DMS53 (cell line): ENCODE measurements at regions not wholly inside any gene's neighbourhood (a gene's known extent, or its start where the extent isn't known, plus 50 kb on each side); places are given as distances from the start of the nearest gene placed in this dataset.
"Not testable (repeated sequence)": the region's sequence is repeated elsewhere in the genome, so short reads cannot be mapped to it uniquely, and the experiment has no call there.

Experiments used
- DNase-seq: peaks from one replicate; lab custom pipeline; 2025; lab: John Stamatoyannopoulos, UW

DNA sequence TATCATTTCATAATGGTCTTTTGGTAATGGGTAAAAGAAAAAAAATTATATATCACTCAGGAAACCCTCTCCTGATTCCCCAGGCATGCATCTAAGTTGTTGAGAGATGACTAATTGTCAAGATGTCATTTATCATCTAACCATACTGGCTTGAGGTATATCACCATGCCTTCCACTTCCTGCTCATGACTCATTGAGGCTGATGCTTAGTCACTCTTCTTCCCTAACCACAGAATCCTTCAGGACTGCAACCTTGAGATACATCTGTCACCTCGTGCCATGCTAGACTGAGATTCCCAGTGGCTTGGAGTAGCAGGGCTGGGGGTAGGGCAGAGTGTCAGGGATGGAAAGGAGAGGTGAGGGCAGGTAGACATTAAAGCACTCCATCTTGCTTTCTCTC is 782.5 kb upstream of the INTU start:
- peak; percentile 92 for DNase-seq

DNA sequence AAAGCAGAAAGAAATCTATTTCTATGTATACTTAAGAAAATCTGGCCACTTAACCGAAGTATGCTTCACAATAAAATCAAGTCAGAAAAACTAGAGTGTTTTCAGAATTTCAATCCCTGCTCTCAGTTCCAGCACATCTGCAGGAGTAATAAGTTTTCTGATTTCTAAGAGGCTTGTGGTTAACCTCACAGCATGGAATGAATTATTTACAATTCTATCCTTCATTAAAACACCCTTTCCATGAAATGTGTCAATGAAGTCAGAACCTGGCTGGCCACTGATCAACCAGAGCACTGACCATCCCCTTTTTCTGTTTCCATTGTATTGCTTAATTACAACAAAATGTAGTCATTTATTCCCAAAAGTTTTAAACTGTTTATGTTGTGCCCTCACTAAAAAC is 781.4 kb upstream of the INTU start:
- DNase-seq: no peak

DNA sequence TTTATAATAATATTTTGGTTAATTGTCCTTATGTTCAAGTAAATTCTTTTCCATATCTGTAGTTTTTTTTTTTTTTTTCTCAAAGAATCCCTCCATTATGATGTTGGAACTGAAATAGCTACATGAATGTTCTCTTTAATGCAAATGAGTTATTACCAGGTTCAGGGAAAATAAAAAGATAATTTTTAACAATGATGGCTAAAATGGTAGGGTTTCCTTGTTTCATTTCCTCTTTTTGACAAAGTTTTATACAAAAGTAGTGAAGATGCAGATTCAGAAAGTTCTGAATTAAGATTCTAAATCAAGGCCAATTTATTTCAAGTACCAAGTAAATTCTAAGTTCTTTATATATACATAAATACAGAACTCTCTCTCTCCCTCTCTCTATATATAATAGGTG is 779.0 kb upstream of the INTU start:
- DNase-seq: no peak

DNA sequence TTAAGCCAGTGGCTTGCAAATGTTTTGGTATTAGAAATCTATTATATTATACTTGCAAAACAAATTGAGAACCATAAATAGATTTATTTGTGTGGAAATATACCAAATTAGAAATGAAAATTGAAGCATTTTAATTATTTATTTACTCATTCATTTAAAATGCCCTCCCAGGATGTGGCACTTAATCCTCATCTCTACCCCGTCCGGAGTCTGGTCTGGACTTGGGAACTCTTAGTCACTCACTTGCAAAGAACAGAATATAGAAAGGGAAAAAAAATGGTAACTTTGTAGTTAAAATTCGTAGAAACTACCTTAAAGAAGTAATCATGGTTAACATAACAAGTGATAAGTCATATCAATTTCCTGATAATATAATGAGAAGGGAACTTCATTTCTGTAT is 775.9 kb upstream of the INTU start:
- DNase-seq: no peak

DNA sequence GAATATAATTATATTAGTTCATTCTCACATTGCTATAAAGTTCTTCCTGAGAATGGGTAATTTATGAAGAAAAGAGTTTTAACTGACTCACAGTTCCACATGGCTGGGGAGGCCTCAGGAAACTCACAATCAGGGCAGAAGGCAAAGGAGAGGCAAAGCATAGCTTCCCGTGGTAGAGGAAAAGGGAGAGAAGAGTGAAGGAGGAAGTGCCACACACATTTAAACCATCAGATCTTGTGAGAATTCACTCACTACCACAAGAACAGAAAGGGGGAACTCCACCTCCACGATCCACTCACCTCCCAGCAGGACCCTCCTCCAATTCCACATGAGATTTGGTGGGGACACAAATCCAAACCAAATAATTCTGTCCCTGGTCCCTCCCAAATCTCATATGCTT is 773.4 kb upstream of the INTU start:
- DNase-seq: no peak

DNA sequence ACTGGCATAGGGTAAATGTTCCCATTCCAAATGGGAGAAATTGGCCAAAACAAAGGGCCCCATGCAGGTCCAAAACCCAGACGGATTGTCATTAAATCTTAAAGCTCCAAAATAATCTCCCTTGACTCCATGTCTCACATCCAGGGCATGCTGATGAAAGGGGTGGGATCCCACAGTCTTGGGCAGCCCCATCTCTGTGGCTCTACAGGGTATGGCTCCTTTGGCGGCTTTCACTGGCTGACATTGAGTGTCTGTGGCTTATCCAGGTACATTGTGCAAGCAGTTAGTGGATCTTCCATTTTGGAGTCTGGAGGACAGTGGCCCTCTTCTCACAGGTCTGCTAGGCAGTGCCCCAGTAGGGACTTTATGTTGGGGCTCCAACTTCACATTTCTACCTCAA is 772.9 kb upstream of the INTU start:
- DNase-seq: no peak

DNA sequence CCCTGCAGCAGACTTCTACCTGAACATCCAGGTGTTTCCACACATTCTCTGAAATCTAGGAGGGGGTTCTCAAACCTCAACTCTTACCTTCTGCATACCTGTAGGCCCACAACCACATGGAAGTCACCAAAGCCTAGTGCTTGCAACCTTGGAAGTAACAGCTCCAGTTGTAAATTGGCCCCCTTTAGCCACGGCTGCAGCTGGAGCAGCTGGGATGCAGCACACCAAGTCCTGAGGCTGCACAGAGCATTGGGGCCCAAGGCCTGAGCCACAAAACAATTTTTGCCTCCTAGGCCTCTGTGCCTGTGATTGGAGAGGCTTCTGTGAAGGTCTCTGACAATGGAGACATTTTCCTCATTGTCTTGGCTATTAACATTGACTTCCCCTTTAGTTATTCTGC is 772.4 kb upstream of the INTU start:
- DNase-seq: no peak

DNA sequence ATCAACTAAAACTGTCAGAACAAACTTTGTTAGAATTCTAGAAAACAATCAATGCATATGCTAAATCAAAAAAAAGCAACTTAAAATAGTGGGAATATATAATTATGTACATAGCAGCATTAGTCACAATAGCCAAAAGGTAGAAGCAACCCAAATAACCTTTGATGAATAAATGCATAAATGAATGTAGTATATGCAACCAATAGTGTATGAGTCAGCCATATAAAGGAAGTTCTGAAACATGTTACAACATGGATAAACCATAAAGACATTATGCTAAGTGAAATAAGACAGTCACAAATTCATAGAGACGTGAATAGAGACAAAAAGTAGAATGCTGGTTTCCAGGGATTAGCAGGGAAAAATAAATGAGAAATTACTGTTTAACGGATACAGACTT is 762.8 kb upstream of the INTU start:
- no peak for DNase-seq

DNA sequence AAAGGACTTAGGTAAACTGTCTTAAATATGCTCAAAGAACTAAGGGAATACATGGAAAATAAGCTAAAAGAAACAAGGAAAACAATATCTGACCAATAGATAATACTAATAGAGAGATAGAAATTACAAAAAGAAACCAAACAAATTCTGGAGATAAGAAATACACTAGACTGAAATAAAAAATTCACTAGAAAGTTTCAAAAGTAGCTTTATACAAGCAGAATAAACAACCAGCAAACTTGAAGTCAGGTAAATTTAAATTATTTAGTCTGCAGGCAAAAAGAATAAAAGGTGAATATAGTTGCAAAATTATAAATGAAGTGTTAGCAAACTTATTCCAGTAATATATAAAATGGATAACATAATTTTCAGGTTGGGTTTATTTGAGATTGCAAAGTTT is 760.9 kb upstream of the INTU start:
- no peak for DNase-seq

DNA sequence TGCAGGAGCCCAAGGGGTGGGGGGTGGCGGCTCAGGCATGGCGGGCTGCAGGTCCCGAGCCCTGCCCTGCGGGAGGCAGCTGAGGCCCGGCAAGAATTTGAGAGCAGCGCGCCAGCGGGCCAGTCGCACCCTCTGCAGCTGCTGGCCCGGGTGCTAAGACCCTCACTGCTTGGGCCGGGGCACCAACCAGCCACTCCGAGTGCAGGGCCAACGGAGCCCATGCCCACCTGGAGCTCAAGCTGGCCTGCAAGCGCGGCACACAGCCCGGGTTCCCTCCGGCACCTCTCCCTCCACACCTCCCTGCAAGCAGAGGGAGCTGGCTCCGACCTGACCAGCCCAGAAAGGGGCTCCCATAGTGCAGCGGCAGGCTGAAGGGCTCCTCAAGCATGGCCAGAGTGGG is 758.2 kb upstream of the INTU start:
- no peak for DNase-seq

DNA sequence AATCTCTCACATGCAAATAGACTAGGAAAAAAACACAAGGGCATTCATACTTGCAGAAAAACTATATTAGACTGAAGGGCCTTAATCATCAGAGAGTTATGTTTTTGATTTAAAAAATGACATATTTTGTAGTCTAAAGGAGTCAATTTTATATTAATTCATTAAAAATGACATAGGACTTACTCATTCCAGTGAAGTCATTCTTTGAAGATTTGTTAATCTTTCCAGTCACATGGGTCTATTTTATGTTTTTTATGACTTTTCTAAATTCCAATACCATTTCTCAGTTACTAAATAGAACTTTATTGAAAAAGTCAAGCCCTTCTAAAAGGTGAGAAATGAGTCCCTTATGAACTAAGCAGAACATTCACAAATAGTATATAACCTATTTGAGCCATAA is 743.8 kb upstream of the INTU start:
- DNase-seq: no peak

DNA sequence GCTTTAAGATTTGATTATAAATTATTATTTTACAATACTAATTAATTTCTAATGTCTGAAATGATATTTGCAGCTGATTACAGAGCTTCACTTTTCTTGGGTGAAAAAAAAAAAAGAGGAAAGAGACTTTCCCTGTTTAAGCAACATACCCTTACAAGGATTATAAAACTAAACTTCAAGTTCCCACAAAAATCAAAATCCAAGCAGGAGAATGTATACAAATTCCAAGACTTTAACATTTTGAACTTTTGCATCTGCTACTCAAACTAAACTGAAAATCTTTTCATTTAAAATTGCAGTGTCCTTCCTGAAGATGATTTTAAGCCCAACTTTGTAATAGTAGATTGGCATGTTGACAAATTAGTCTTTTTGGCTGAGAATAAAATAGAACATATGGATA is 742.4 kb upstream of the INTU start:
- no peak for DNase-seq

DNA sequence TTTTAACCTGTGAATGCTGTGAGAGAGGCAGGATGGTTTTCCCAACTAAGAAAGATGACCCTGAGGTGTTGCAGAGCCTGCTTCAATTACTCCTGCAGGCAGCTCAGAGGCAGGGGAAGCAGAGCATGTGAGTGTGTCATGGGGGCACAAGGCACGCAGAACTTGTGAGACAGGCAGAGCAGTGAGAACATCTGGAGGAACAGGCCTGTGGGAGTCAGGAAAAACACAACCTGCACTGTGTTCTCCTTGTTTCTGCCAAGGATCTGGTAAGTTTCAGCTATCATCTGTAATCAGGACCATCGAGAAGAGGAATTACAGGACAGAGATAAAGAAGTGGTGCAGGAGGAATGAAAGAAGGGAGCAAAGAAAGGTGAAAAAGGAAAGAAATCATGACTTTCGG is 741.8 kb upstream of the INTU start:
- no peak for DNase-seq

DNA sequence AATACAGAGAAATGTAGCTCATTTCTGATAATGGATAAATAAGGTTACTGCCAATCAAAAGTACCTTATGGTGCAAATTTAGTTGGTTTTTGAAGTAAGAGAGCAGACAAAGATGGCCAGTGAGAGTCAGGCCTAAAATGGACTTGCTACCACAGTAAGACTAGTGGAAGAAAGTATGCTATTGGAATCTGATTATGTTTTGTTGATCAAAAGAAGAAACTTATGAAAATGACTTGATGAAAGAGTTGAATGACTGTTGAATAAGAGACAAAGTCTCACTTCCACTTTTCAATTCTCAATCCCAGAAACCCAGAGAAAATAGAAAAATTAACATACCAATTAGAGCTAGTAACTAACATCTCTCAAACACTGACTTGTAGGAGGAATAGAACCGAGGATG is 737.8 kb upstream of the INTU start:
- DNase-seq: no peak

DNA sequence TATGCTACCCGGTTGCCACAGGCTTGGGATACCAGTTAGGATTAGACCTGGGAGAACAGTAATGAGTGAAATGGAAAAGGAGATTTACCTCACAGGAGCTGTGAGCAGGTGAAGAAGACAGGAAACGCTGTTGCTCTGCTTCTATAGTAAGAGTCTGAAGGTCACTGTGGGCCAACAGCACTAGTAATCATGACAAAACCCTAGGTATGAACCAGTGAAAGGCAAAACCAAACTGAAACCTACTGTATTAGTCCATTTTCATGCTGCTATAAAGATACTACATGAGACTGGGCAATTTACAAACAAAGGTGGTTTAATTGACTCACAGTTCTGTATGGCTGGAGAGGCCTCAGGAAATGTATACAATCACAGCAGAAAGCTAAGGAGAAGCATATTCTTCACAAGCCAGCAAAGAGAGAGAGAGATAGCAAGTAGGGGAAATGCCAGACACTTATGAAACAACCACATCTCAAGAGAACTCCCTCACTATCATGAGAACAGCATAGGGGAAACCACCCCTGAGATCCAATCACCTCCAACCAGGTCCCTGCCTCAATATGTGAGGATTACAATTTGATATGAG is 736.7 kb upstream of the INTU start:
- no peak for DNase-seq

DNA sequence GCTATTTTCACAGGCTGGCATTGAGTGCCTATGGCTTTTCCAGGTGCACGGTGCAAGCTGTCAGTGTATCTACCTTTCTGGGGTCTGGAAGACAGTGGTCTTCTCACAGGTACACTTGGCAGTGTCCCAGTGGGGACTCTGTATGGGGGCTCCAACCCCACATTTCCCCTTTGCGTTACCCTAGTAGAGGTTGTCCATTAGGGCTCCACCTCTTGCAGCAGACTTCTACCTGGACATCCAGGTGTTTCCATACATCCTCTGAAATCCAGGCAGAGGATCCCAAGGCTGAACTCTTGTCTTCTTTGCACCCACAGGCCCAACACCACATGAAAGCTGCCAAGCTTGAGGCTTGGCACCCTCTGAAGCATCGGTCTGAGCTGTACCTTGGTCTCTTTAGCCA is 735.7 kb upstream of the INTU start:
- peak; percentile 2 for DNase-seq

DNA sequence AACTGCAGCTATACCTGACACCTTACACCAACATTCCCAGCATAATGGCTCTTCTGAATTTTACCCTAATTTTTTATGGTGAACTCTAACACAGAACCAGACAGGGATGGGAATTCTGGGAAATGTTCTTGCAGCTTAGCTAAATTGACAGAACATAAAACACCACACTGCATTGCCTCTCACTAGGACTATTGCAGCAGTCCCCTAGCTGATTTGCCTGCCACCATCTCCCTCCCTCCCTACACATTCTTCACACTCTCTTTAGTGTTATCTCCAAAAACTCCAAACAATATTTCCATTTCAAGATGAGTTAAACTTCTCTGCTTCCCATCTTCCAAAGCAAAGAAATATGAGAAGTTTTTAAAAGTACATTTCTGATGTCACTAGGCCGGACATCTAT is 733.9 kb upstream of the INTU start:
- no peak for DNase-seq

DNA sequence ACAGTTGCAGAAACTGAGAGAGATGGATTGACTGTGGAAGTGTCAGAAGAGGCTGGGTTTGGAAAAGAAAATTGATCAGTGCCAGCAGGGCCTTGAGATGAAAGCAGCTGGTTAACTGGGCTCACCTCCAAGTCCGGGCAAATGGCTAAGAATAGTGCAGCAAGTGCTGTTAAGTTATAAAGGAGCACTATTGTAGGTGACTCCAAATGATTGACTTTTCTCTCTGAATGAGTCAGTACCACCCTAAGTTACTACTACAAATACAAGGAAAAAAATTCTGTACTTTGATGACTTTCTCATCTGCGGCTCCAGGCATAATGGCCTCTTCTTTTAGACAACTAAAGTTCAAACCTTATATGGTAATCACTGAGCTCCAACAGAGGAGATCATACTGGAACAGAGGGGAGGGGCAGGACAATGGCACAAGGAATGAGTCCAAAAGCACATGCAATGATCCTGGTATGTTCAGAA is 733.4 kb upstream of the INTU start:
- DNase-seq: no peak

DNA sequence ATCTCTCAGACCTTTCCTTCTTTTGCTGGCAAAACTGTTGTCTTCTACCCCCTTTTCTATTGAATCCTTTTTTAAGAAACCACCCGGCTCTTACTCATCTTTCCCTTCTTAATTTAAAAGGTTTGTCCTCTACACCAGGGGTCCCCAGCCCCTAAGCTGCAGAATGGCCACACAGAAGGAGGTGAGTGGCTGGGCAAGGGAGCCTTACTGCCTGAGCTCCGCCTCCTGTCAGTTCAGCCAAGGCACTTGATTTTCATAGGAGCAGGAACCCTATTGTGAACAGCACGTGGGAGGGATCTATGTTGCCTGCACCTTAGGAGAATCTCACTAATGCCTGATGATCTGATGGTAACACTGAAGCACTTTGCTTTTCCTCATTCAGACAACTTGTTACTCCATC is 726.3 kb upstream of the INTU start:
- no peak for DNase-seq

DNA sequence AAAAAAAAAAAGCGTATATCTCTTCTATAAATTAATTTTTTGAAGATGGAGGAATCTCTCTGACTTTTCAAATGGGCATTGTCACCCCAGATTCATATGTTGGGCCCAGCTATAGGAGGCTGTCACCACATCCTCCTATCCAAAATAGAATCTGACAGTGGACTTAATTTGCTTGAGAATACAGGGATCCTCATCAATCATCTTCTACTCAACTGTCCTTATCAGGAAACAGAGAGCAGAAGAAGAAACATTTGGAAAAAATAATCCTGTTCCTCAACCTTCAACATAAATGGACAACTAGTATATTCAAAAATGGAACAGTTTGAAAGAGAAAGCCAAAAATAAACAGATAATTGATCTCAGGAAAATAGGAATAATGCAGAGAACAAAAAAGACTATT is 725.4 kb upstream of the INTU start:
- no peak for DNase-seq

DNA sequence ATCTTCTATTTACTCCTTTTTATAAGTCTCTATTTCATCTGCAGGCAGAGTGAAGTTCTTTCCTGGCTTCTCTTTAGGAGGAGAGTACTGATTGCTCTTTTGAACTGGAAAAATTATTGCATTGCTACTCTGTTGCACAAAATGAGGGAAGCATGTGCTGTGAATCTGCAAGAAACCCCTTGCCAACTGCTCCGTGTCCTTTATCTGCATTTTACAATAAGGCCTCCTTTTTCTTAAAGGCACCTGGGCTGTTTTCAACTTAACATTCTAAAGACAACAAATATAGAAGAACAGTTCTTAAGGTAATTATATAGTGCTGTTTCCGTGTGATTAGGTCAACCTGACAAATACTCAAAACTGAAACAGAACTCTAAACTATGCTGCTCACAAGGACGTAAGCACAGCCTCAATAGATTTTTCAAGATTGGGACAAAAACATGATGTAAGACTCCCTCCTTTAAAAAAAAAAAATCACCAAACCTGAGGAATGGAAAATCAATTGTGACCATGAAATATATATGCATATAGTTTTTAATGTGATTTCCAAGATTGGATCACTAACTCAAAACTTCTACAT is 716.6 kb upstream of the INTU start:
- DNase-seq: no peak

DNA sequence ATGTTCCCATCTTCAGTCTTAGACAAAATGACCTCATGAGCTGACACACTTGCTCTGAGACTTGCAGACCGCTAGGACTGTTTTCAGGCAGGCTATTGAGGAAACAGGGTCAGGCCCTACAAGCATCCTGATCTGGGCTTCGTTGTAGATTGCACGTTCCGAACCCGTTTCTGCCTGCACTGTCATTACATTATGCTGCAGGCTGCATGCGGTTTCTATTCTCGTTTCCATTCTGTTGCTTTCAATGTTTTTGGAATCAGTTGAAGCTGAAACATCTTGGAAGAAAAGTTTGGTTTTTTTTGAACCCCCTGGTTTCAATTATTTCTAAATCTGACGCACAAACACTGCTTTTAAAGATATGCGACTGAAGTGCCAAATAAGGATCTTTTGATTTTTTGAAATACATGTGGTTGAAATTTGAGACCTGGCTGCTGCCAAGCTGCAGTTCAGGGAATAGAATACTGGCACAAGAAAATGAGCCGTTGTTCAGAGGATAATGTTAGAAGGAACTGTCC is 716.1 kb upstream of the INTU start:
- no peak for DNase-seq

DNA sequence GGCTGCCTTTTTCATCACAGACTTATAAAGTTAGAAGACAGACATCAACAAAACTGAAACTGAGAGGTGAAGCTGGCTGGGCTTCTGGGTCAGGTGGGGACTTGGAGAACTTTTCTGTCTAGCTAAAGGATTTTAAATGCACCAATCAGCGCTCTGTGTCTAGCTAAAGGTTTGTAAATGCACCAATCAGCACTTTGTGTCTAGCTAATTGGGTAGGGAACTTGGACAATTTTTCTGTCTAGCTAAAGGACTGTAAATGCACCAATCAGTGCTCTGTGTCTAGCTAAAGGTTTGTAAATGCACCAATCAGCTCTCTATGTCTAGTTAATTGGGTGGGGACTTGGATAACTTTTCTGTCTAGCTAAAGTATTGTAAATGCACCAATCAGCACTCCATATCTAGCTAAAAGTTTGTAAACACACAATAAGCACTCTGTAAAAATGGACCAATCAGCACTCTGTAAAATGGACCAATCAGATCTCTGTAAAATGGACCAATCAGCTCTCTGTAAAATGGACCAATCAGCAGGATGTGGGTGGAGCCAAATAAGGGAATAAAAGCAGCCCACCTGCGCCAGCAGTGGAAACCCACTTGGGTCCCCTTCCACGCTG is 710.3 kb upstream of the INTU start:
- not testable (repeated sequence) for DNase-seq

DNA sequence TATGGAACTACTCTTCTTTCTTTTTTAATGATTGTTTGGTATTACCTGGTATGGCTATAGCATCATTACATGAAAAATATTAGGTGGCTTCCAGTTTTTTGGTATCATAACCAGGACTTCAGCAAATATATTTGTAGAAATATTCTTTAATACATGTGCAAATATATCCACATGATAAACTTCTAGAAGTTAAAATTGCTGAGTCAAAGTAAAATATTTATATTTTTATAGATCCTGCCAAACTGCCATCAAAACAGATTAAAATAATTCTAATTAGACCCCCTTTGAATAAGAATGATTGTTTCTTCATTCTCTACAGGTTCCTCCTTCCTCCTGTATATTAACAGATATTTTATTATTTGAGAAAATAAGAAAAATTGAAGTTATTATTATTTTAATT is 708.5 kb upstream of the INTU start:
- DNase-seq: no peak
